ENCODE measurements at regions not wholly inside any gene's neighbourhood (a gene's known extent, or its start where the extent isn't known, plus 50 kb on each side); places are given as distances from the start of the nearest gene placed in this dataset.

GRCh38 chr20:17883592-17884306 lies 84.8 kb downstream of the SNX5 start:
- TF ChIP-seq FOXP2 (optimal IDR thresholded peaks at IDR 0.05; ENCODE audit: control extremely low read depth, extremely low read length, insufficient read depth) = no peak
- no peak for TF ChIP-seq POLR2AphosphoS5 (IDR thresholded peaks at IDR 0.05; ENCODE audit: borderline replicate concordance, low read depth, low read length)
- TF ChIP-seq EZH2 (IDR thresholded peaks at IDR 0.05) = no peak
- Histone ChIP-seq H3K9me3 (ENCODE audit: low read depth, low read length) (no peaks in the 10 kb centered on the region), H3K27ac (no peak overlapping the region), H3K36me3 (ENCODE audit: insufficient read depth, low read length) (no peaks in the 10 kb centered on the region), H3K9ac (ENCODE audit: insufficient read length) (no peak overlapping the region), H3K4me3 (no peak overlapping the region)
- no peak for DNase-seq (ENCODE audit: low read depth, low spot score)

DNA sequence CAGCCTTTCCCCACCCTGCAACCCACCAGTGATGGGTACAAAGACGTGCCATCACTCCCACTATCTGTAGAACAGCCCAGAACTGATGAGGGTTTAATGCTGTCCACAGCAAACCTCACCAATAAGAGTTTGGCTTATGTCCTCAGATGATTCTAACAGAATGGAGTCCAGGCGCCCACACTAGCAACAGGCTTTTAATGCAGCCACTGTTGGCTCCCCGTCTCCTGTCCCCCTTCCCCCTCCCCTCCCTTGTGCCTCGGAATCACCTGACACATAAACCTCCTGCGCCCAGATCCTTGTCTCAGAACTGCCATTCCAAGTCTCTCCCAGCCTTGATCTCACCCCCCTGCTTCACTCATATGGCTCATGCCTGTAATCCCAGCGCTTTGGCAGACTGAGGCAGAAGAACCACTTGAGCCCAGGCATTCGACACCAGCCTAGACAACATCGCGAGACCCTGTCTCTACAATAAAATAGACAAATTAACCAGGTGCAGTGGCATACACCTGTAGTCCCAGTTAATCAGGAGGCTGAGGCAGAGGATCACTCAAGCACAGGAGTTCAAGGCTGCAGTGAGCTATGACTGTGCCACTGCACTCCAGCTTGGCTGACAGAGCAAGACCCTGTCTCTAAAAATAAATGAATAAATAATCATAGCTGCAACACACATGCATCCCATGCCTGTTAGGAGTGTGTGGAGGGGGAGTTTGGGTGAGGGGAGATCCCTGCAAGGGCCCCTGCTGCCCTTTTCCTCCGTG lies 85.6 kb downstream of the SNX5 start:
- Histone ChIP-seq H3K36me3 (ENCODE audit: insufficient read depth, low read length) (no peaks in the 10 kb centered on the region), H3K27ac (no peak overlapping the region), H3K4me3 (no peak overlapping the region), H3K9ac (ENCODE audit: insufficient read length) (no peak overlapping the region), H3K9me3 (ENCODE audit: low read depth, low read length) (no peaks in the 10 kb centered on the region)
- TF ChIP-seq EZH2 (IDR thresholded peaks at IDR 0.05) (no peak), POLR2AphosphoS5 (IDR thresholded peaks at IDR 0.05; ENCODE audit: borderline replicate concordance, low read depth, low read length) (no peak), FOXP2 (optimal IDR thresholded peaks at IDR 0.05; ENCODE audit: control extremely low read depth, extremely low read length, insufficient read depth) (no peak)
- DNase-seq (ENCODE audit: low read depth, low spot score) = no peak

GRCh38 chr20:17882065-17882833 lies 86.3 kb downstream of the SNX5 start:
- no peak overlapping the region for H3K27ac ChIP-seq
- TF ChIP-seq EZH2 (IDR thresholded peaks at IDR 0.05) (no peak), POLR2AphosphoS5 (IDR thresholded peaks at IDR 0.05; ENCODE audit: borderline replicate concordance, low read depth, low read length) (no peak), FOXP2 (optimal IDR thresholded peaks at IDR 0.05; ENCODE audit: control extremely low read depth, extremely low read length, insufficient read depth) (no peak)
- no peaks in the 10 kb centered on the region for H3K36me3 ChIP-seq (ENCODE audit: insufficient read depth, low read length)
- no peak overlapping the region for H3K9ac ChIP-seq (ENCODE audit: insufficient read length)
- DNase-seq (ENCODE audit: low read depth, low spot score) = no peak
- H3K4me3 ChIP-seq = no peak overlapping the region
- no peaks in the 10 kb centered on the region for H3K9me3 ChIP-seq (ENCODE audit: low read depth, low read length)

GRCh38 chr20:17881741-17882064 lies 86.9 kb downstream of the SNX5 start:
- H3K36me3 ChIP-seq (ENCODE audit: insufficient read depth, low read length) = no peaks in the 10 kb centered on the region
- H3K9me3 ChIP-seq (ENCODE audit: low read depth, low read length) = no peaks in the 10 kb centered on the region

GRCh38 chr20:17878912-17879602 lies 89.5 kb downstream of the SNX5 start:
- TF ChIP-seq POLR2AphosphoS5 (IDR thresholded peaks at IDR 0.05; ENCODE audit: borderline replicate concordance, low read depth, low read length) (no peak), EZH2 (IDR thresholded peaks at IDR 0.05) (no peak), FOXP2 (optimal IDR thresholded peaks at IDR 0.05; ENCODE audit: control extremely low read depth, extremely low read length, insufficient read depth) (no peak)
- no peak for DNase-seq (ENCODE audit: low read depth, low spot score)
- Histone ChIP-seq H3K27ac (no peak overlapping the region), H3K9ac (ENCODE audit: insufficient read length) (no peak overlapping the region), H3K4me3 (peak overlapping the region; percentile 38; the same call in 1 of the 2 replicates), H3K36me3 (ENCODE audit: insufficient read depth, low read length) (no peaks in the 10 kb centered on the region), H3K9me3 (ENCODE audit: low read depth, low read length) (no peaks in the 10 kb centered on the region)

More at GRCh38 chr20:17881741-17882064, 86.9 kb downstream of the SNX5 start:
- Histone ChIP-seq H3K9ac (ENCODE audit: insufficient read length) (no peak overlapping the region), H3K4me3 (no peak overlapping the region), H3K27ac (no peak overlapping the region)
- no peak for DNase-seq (ENCODE audit: low read depth, low spot score)
- TF ChIP-seq FOXP2 (optimal IDR thresholded peaks at IDR 0.05; ENCODE audit: control extremely low read depth, extremely low read length, insufficient read depth) (no peak), EZH2 (IDR thresholded peaks at IDR 0.05) (no peak), POLR2AphosphoS5 (IDR thresholded peaks at IDR 0.05; ENCODE audit: borderline replicate concordance, low read depth, low read length) (no peak)

- no peaks in the 10 kb centered on the region for H3K36me3 ChIP-seq (ENCODE audit: insufficient read depth, low read length)
- H3K4me3 ChIP-seq = peak overlapping the region; percentile 38; the same call in 1 of the 2 replicates
- H3K9ac ChIP-seq (ENCODE audit: insufficient read length) = no peak overlapping the region
- TF ChIP-seq POLR2AphosphoS5 (IDR thresholded peaks at IDR 0.05; ENCODE audit: borderline replicate concordance, low read depth, low read length) (no peak), EZH2 (IDR thresholded peaks at IDR 0.05) (no peak), FOXP2 (optimal IDR thresholded peaks at IDR 0.05; ENCODE audit: control extremely low read depth, extremely low read length, insufficient read depth) (no peak)
- H3K9me3 ChIP-seq (ENCODE audit: low read depth, low read length) = no peaks in the 10 kb centered on the region
- DNase-seq (ENCODE audit: low read depth, low spot score) = no peak
- no peak overlapping the region for H3K27ac ChIP-seq
Measured at GRCh38 chr20:17878069-17878911, 90.3 kb downstream of the SNX5 start.

GRCh38 chr20:17875981-17876385 lies 92.6 kb downstream of the SNX5 start:
- Histone ChIP-seq H3K9ac (ENCODE audit: insufficient read length) (no peak overlapping the region), H3K9me3 (ENCODE audit: low read depth, low read length) (no peaks in the 10 kb centered on the region), H3K4me3 (0 out of 2 replicates have a peak overlapping the region, but pooled peaks have one; percentile 32), H3K27ac (peak overlapping the region; percentile 27; the same call in 1 of the 2 replicates), H3K36me3 (ENCODE audit: insufficient read depth, low read length) (no peaks in the 10 kb centered on the region)
- DNase-seq (ENCODE audit: low read depth, low spot score) = no peak
- TF ChIP-seq FOXP2 (optimal IDR thresholded peaks at IDR 0.05; ENCODE audit: control extremely low read depth, extremely low read length, insufficient read depth) (no peak), EZH2 (IDR thresholded peaks at IDR 0.05) (no peak), POLR2AphosphoS5 (IDR thresholded peaks at IDR 0.05; ENCODE audit: borderline replicate concordance, low read depth, low read length) (no peak)

Data from SK-N-MC (cell line).